Loucy (cell line): ENCODE measurements at regions not wholly inside any gene's neighbourhood (a gene's known extent, or its start where the extent isn't known, plus 50 kb on each side); places are given as distances from the start of the nearest gene placed in this dataset.

Source experiments
- H2AFZ ChIP-seq: fragments of 200-600 bp; sonication (generic); 2 replicates; pipeline ENCODE4 v1.6.0; 2016; ENCODE audit warnings: antibody characterized with exemption, mild to moderate bottlenecking, low read length, moderate library complexity
- H3F3A ChIP-seq: fragments of 200-600 bp; 2 replicates; pipeline ENCODE4 v1.6.0; 2016; ENCODE audit warnings: antibody characterized with exemption, low read depth, mild to moderate bottlenecking
- H3K27me3 ChIP-seq: fragments of 200-600 bp; sonication (generic); 2 replicates; pipeline ENCODE4 v1.6.1; 2014; ENCODE audit warnings: low read length, mild to moderate bottlenecking; ENCODE audit not compliant: insufficient read depth, poor library complexity, severe bottlenecking
- H3K36me3 ChIP-seq: fragments of 200-600 bp; sonication (generic); 2 replicates; pipeline ENCODE4 v1.6.1; 2016; ENCODE audit warnings: low read length; ENCODE audit not compliant: insufficient read depth
- H3K4me1 ChIP-seq: fragments of 200-600 bp; sonication (generic); 2 replicates; pipeline ENCODE4 v1.5.1; 2014; ENCODE audit warnings: low read length, mild to moderate bottlenecking; ENCODE audit not compliant: insufficient read depth, poor library complexity, severe bottlenecking
- H3K4me2 ChIP-seq: fragments of 200-600 bp; sonication (generic); 2 replicates; pipeline ENCODE4 v1.6.0; 2014; ENCODE audit warnings: antibody characterized with exemption, low read length, low read depth, mild to moderate bottlenecking; ENCODE audit not compliant: poor library complexity, severe bottlenecking
- H3K4me3 ChIP-seq: fragments of 200-600 bp; sonication (generic); 2 replicates; pipeline ENCODE4 v1.5.1; 2014; ENCODE audit warnings: low read length, mild to moderate bottlenecking, mixed read lengths; ENCODE audit not compliant: poor library complexity, severe bottlenecking
- H3K79me2 ChIP-seq: fragments of 200-600 bp; sonication (generic); 2 replicates; pipeline ENCODE4 v1.6.1; 2014; ENCODE audit warnings: low read length; ENCODE audit not compliant: insufficient read depth
- H3K9ac ChIP-seq: fragments of 200-600 bp; sonication (generic); 2 replicates; pipeline ENCODE4 v1.6.0; 2014; ENCODE audit warnings: mild to moderate bottlenecking, low read depth, low read length, moderate library complexity; ENCODE audit not compliant: poor library complexity, severe bottlenecking
- H3K9me2 ChIP-seq: fragments of 200-600 bp; sonication (generic); replicated peaks from 2 replicates; pipeline ENCODE4 v1.6.1; 2016; ENCODE audit warnings: low read depth, low read length, mixed read lengths
- H3K9me3 ChIP-seq: fragments of 200-600 bp; sonication (generic); 2 replicates; pipeline ENCODE4 v1.6.1; 2014; ENCODE audit warnings: mild to moderate bottlenecking, antibody characterized with exemption, low read length, low read depth; ENCODE audit not compliant: insufficient read depth
- H4K20me1 ChIP-seq: fragments of 200-600 bp; sonication (generic); 2 replicates; pipeline ENCODE4 v1.6.0; 2014; ENCODE audit warnings: antibody characterized with exemption, low read length, mild to moderate bottlenecking; ENCODE audit not compliant: insufficient read depth, poor library complexity, severe bottlenecking
- CTCF ChIP-seq: fragments of 200-600 bp; sonication (generic); conservative IDR thresholded peaks from 2 replicates; pipeline ENCODE4 v1.5.1; 2014; ENCODE audit warnings: mild to moderate bottlenecking, antibody characterized with exemption, low read length
- EZH2phosphoT487 ChIP-seq: fragments of 200-600 bp; IDR thresholded peaks from 2 replicates; pipeline ENCODE4 v1.6.1; 2018; ENCODE audit warnings: antibody characterized with exemption, mild to moderate bottlenecking, moderate library complexity, borderline replicate concordance

GRCh38 chr5:168188182-168188581, 103.3 kb upstream of the WWC1 start:
- no peak for TF ChIP-seq CTCF
- TF ChIP-seq EZH2phosphoT487: no peak
- Histone ChIP-seq H3K4me2 (no peak overlapping the region), H3K36me3 (no peaks in the 10 kb centered on the region), H3F3A (no peaks in the 10 kb centered on the region), H2AFZ (no peak overlapping the region), H3K27me3 (no peaks in the 10 kb centered on the region), H3K9me3 (no peaks in the 10 kb centered on the region), H3K4me3 (no peak overlapping the region), H3K4me1 (no peaks in the 10 kb centered on the region), H3K79me2 (no peaks in the 10 kb centered on the region), H4K20me1 (no peaks in the 10 kb centered on the region), H3K9me2 (no peaks in the 10 kb centered on the region), H3K9ac (no peak overlapping the region)

GRCh38 chr5:168192120-168192519, 99.3 kb upstream of the WWC1 start:
- Histone ChIP-seq H3K4me2 (no peak overlapping the region), H3K9me2 (no peaks in the 10 kb centered on the region), H3K4me3 (no peak overlapping the region), H3K9me3 (no peaks in the 10 kb centered on the region), H3K4me1 (no peaks in the 10 kb centered on the region), H3K79me2 (no peaks in the 10 kb centered on the region), H3F3A (no peaks in the 10 kb centered on the region), H4K20me1 (no peaks in the 10 kb centered on the region), H3K27me3 (no peaks in the 10 kb centered on the region), H2AFZ (no peak overlapping the region), H3K36me3 (no peaks in the 10 kb centered on the region), H3K9ac (no peak overlapping the region)
- TF ChIP-seq CTCF (no peak), EZH2phosphoT487 (no peak)

GRCh38 chr5:168193493-168194250, 97.8 kb upstream of the WWC1 start:
- Histone ChIP-seq H4K20me1 (no peaks in the 10 kb centered on the region), H3F3A (no peaks in the 10 kb centered on the region), H3K9me2 (no peaks in the 10 kb centered on the region), H3K27me3 (no peaks in the 10 kb centered on the region), H3K79me2 (no peaks in the 10 kb centered on the region), H3K4me2 (no peak overlapping the region), H3K9me3 (no peaks in the 10 kb centered on the region), H3K9ac (no peak overlapping the region), H3K4me1 (no peaks in the 10 kb centered on the region), H3K4me3 (no peak overlapping the region), H2AFZ (no peak overlapping the region), H3K36me3 (no peaks in the 10 kb centered on the region)
- no peak for TF ChIP-seq CTCF
- no peak for TF ChIP-seq EZH2phosphoT487
